ENCODE measurements at regions not wholly inside any gene's neighbourhood (a gene's known extent, or its start where the extent isn't known, plus 50 kb on each side); places are given as distances from the start of the nearest gene placed in this dataset.
"Not testable (repeated sequence)": the region's sequence is repeated elsewhere in the genome, so short reads cannot be mapped to it uniquely, and the experiment has no call there.

GRCh38 chr13:44050450-44051063 lies 170.9 kb downstream of the LACC1 start:
- TF ChIP-seq CTCF (IDR thresholded peaks at IDR 0.05) (peak; percentile 85), ZFX (IDR thresholded peaks at IDR 0.05; ENCODE audit: borderline replicate concordance) (no peak)
- peak overlapping the region; percentile 43 for H3K27ac ChIP-seq

DNA sequence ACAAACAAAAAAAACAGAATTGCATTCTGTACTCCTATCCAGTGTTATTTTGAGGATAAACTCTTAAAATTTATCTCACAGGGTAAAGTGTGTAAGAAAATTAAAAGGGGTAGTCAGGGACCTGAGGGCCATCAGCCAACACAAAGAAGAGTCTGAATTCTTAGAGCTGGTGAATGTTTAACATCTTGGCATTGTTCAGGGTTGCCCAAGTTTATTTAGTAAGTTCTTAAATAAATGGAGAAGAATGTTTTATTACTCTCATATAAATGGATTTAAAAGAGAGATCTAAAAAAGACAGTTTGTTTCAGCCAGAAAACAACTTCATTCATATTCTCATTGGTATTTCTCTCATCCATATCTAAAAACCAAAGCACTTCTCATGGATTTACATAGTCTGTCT lies 171.7 kb downstream of the LACC1 start:
- TF ChIP-seq ZFX (IDR thresholded peaks at IDR 0.05; ENCODE audit: borderline replicate concordance) = no peak
- TF ChIP-seq CTCF (IDR thresholded peaks at IDR 0.05) = no peak
- H3K27ac ChIP-seq = peak overlapping the region; percentile 43

GRCh38 chr13:44051918-44052675 lies 172.4 kb downstream of the LACC1 start:
- H3K27ac ChIP-seq = peak overlapping the region; percentile 43

GRCh38 chr13:44052780-44053184 lies 173.1 kb downstream of the LACC1 start:
- H3K27ac ChIP-seq = no peak overlapping the region
- TF ChIP-seq ZFX (IDR thresholded peaks at IDR 0.05; ENCODE audit: borderline replicate concordance) = no peak
- TF ChIP-seq CTCF (IDR thresholded peaks at IDR 0.05) = no peak

More at GRCh38 chr13:44051918-44052675, 172.4 kb downstream of the LACC1 start:
- no peak for TF ChIP-seq CTCF (IDR thresholded peaks at IDR 0.05)
- no peak for TF ChIP-seq ZFX (IDR thresholded peaks at IDR 0.05; ENCODE audit: borderline replicate concordance)

GRCh38 chr13:44053208-44053607 lies 173.5 kb downstream of the LACC1 start:
- TF ChIP-seq CTCF (IDR thresholded peaks at IDR 0.05) (no peak), ZFX (IDR thresholded peaks at IDR 0.05; ENCODE audit: borderline replicate concordance) (no peak)
- H3K27ac ChIP-seq = no peak overlapping the region

DNA sequence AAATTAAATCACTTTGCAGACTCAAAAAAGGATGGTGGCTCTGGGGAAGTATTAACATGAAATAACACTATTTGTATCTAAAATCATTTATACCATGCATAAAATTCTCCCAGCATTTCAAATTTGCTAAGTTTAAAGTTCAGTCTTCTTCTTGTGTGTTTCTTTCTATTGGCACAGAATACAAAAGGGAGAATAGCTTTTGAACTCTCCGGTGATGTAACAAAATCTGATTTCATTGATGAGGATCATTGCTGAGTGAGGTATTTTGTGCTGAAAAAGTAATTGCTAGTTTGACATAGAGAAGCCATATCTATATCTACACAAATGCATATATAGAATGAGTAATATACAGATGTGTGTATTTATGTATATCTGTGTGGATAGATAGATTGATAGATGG lies 174.8 kb downstream of the LACC1 start:
- H3K27ac ChIP-seq = no peak overlapping the region
- TF ChIP-seq ZFX (IDR thresholded peaks at IDR 0.05; ENCODE audit: borderline replicate concordance) (no peak), CTCF (IDR thresholded peaks at IDR 0.05) (no peak)

- not testable (repeated sequence) for H3K27ac ChIP-seq
Observed at GRCh38 chr13:44055681-44056080, 176.0 kb downstream of the LACC1 start.

Data from 22Rv1 (cell line).